ENCODE measurements at regions not wholly inside any gene's neighbourhood (a gene's known extent, or its start where the extent isn't known, plus 50 kb on each side); places are given as distances from the start of the nearest gene placed in this dataset.

DNA sequence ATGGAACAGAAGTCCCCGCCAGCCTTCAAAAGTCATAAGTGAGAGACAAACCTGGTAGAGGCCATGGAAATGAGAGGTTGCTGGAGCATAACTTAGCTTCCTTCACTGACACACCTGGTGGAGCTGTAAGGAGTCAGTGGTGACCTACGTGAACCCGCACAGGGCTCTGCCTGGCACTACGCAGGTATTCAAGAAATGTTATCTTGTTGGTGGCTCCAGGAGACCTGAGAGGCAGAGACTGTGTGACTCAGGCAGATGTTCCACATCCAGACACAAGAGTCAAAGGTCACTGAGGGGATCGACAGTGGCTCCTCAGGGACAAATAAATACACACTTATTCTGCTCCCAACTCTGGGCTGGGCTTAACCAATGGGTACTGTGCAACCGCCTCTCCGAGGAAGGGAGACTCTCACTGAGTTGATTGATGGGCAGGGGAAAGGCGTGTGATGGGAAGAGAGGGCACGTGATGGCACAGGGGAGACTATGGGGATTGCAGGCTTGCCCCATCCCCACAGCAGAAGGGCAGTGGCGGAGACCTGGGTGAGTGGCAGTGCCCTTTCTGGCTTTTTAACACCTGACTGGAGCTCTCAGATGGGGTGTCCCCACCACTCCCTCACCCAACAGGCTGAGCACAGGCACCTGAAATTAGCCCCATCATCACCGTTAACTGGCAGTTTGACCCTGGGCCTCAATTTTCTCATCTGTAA lies 111.7 kb upstream of the SMAD3 start:
- no peaks in the 10 kb centered on the region for H3K36me3 Mint-ChIP-seq
- no peak for DNase-seq
- Histone ChIP-seq H3K27me3 (ENCODE audit: control insufficient read depth, insufficient read depth, low read length) (peaks cover 4% of the 10 kb centered on the region), H3K27ac (ENCODE audit: insufficient read depth, low read length, poor library complexity, severe bottlenecking) (no peak overlapping the region), H3K36me3 (ENCODE audit: control insufficient read depth, insufficient read depth, low read length) (no peaks in the 10 kb centered on the region), H3K4me3 (ENCODE audit: low read depth, low read length) (no peak overlapping the region), H3K9me3 (ENCODE audit: control insufficient read depth in 2 of 2, low read length in 2 of 2) (no peaks in the 10 kb centered on the region), H3K4me1 (ENCODE audit: control insufficient read depth, insufficient read depth, low read length, poor library complexity, severe bottlenecking) (no peaks in the 10 kb centered on the region)
- H3K4me3 Mint-ChIP-seq, result no peak overlapping the region
- ATAC-seq (ENCODE audit: low read depth in 2 of 2), result no peak
- H3K4me1 Mint-ChIP-seq, result peaks cover 0 to 4% (median 1%) of the 10 kb centered on the region in 4 donors
- H3K27ac Mint-ChIP-seq, result peak overlapping the region in 1 of 3 donors; percentile 10
- peaks cover 28% of the 10 kb centered on the region for H3K27me3 Mint-ChIP-seq
- H3K9me3 Mint-ChIP-seq, result no peaks in the 10 kb centered on the region

DNA sequence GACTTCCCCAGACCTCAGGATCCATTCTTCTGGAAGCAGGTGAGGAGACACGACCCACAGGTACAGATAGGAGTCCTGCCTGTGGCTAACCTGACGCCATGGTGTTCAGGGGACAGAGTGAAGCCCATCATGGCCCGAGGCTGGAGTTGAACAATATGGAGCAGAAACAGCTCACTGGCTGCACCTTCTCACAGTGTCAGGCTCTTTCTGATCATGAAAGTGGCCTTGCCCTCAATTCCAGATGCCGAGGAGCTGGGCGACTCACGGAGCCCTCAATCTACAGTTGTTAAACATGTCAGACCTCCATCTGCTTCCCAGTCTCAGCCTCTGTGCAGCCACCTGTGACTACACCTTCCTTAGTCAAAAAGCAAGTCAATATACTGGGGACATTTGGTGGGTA lies 110.8 kb upstream of the SMAD3 start:
- no peak for ATAC-seq (ENCODE audit: low read depth in 2 of 2)
- no peaks in the 10 kb centered on the region for H3K36me3 ChIP-seq (ENCODE audit: control insufficient read depth, insufficient read depth, low read length)
- no peaks in the 10 kb centered on the region for H3K4me1 ChIP-seq (ENCODE audit: control insufficient read depth, insufficient read depth, low read length, poor library complexity, severe bottlenecking)
- H3K4me3 ChIP-seq (ENCODE audit: low read depth, low read length), result no peak overlapping the region
- Mint-ChIP-seq H3K4me1 (peaks cover 0 to 4% (median 0%) of the 10 kb centered on the region in 4 donors), H3K36me3 (no peaks in the 10 kb centered on the region), H3K27me3 (peaks cover 22% of the 10 kb centered on the region), H3K9me3 (no peaks in the 10 kb centered on the region), H3K4me3 (no peak overlapping the region), H3K27ac (no peak overlapping the region)
- no peak overlapping the region for H3K27ac ChIP-seq (ENCODE audit: insufficient read depth, low read length, poor library complexity, severe bottlenecking)
- H3K9me3 ChIP-seq (ENCODE audit: control insufficient read depth in 2 of 2, low read length in 2 of 2), result no peaks in the 10 kb centered on the region
- H3K27me3 ChIP-seq (ENCODE audit: control insufficient read depth, insufficient read depth, low read length), result peaks cover 4% of the 10 kb centered on the region
- DNase-seq, result no peak

DNA sequence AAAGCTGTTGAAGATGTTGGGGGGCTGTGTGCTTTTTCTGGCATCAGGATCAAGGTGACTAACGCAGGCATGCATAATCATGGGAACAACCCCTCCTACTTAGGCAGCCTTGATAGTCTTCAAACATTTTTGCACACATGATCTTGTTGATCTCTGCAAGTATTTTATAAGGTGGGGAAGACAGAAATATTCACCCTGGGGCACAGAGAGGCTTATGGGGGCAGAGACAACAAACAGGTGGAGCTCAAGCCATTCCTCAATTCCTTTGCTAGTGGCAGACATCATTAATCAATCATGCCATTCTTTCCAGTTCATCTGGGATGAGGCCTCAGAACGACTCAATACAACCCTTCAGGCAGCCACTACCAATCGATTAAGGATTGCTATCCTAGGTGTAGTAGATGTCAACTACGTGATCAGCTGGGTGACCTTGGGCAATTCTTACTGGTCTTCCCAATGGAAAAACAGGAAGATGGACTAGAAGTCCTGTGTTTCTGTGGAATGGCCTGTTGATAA lies 110.3 kb upstream of the SMAD3 start:
- no peak overlapping the region for H3K27ac ChIP-seq (ENCODE audit: insufficient read depth, low read length, poor library complexity, severe bottlenecking)
- no peaks in the 10 kb centered on the region for H3K36me3 ChIP-seq (ENCODE audit: control insufficient read depth, insufficient read depth, low read length)
- H3K27me3 ChIP-seq (ENCODE audit: control insufficient read depth, insufficient read depth, low read length), result peaks cover 4% of the 10 kb centered on the region
- no peak overlapping the region for H3K4me3 ChIP-seq (ENCODE audit: low read depth, low read length)
- no peak overlapping the region for H3K27ac Mint-ChIP-seq
- DNase-seq, result no peak
- H3K9me3 Mint-ChIP-seq, result no peaks in the 10 kb centered on the region
- H3K27me3 Mint-ChIP-seq, result peaks cover 21% of the 10 kb centered on the region
- H3K9me3 ChIP-seq (ENCODE audit: control insufficient read depth in 2 of 2, low read length in 2 of 2), result no peaks in the 10 kb centered on the region
- no peak for ATAC-seq (ENCODE audit: low read depth in 2 of 2)
- no peak overlapping the region for H3K4me3 Mint-ChIP-seq
- peaks cover 0 to 3% (median 0%) of the 10 kb centered on the region in 4 donors for H3K4me1 Mint-ChIP-seq
- no peaks in the 10 kb centered on the region for H3K4me1 ChIP-seq (ENCODE audit: control insufficient read depth, insufficient read depth, low read length, poor library complexity, severe bottlenecking)
- H3K36me3 Mint-ChIP-seq, result no peaks in the 10 kb centered on the region

DNA sequence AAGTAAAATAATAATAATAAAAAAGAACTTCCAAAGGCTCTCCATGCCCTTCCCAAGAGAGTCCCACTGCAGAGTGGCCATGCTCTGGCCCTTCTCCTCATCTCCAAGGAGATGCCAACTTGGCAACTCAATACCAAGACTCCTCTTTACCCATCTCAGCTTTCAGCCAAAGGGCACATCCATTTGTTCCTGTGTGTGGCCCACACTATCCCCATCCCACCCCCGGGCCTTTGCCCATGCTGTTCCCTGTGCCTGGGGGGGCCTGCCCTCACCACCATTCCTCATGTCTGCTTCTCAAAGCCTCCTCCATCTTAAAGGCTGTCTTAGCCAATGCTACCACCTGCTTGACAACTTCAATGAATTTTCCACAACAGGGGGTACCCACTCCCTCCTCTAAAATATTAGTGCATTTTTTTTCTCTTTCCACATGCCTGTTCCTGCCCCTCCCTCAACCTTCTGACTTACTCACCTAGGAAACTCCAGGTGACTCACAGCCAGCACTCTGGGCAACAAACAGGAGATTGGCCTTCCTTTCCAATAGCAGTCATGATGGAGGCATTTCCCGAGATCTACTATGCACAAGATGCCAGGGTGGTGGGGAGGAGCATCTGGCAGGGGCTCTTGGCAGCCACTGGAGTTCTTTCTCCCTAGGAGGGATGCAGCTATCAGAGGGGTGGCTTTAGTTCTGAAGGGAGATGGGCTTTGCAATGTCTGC lies 109.4 kb upstream of the SMAD3 start:
- no peaks in the 10 kb centered on the region for H3K36me3 ChIP-seq (ENCODE audit: control insufficient read depth, insufficient read depth, low read length)
- H3K36me3 Mint-ChIP-seq, result no peaks in the 10 kb centered on the region
- no peak overlapping the region for H3K4me3 Mint-ChIP-seq
- ATAC-seq (ENCODE audit: low read depth in 2 of 2) (no peak), DNase-seq (no peak)
- no peak overlapping the region for H3K27ac ChIP-seq (ENCODE audit: insufficient read depth, low read length, poor library complexity, severe bottlenecking)
- H3K27me3 ChIP-seq (ENCODE audit: control insufficient read depth, insufficient read depth, low read length), result peaks cover 4% of the 10 kb centered on the region
- H3K4me1 ChIP-seq (ENCODE audit: control insufficient read depth, insufficient read depth, low read length, poor library complexity, severe bottlenecking), result no peaks in the 10 kb centered on the region
- no peak overlapping the region for H3K27ac Mint-ChIP-seq
- H3K4me3 ChIP-seq (ENCODE audit: low read depth, low read length), result no peak overlapping the region
- H3K4me1 Mint-ChIP-seq, result no peaks in the 10 kb centered on the region
- H3K9me3 ChIP-seq (ENCODE audit: control insufficient read depth in 2 of 2, low read length in 2 of 2), result no peaks in the 10 kb centered on the region
- H3K9me3 Mint-ChIP-seq, result no peaks in the 10 kb centered on the region
- peaks cover 16% of the 10 kb centered on the region for H3K27me3 Mint-ChIP-seq

DNA sequence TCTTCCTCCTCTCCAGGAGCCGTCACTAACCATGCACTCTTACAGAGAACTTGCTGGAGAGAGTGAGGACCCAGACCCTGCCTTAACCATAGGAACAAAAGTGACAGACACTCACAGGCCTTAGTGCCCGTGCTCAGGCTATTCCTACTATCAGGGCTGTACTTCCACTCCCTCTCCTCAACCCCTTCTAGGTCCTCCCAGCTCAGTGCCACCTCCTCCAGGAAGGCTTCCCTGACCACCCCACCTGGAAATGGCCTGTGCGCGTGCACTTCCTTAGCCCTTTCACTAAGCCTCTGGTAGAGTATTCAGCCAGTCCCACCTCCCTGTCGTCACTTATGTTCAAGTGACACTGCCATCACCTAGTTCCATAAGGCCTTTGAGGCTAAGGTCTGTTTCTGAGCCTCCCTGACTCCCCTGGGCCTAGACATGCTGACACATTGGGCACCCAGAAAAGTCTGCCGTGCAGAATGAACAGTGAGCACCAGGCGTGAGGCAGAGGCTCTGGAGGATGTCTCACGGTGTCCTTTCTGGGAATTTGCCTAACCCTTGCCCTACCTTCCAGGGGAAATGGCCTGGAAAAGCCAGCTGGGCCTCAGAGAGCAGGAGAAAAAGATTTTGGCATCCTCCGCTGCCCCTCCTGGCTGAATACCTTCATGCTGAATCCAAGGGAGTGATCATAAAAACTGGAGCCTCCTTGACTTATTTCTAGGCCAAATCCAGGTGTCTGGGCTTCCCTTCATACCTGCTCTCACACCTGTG lies 108.6 kb upstream of the SMAD3 start:
- no peaks in the 10 kb centered on the region for H3K4me1 Mint-ChIP-seq
- H3K4me1 ChIP-seq (ENCODE audit: control insufficient read depth, insufficient read depth, low read length, poor library complexity, severe bottlenecking), result no peaks in the 10 kb centered on the region
- no peak overlapping the region for H3K4me3 ChIP-seq (ENCODE audit: low read depth, low read length)
- no peaks in the 10 kb centered on the region for H3K9me3 Mint-ChIP-seq
- no peak for DNase-seq
- no peak overlapping the region for H3K27ac Mint-ChIP-seq
- no peak for ATAC-seq (ENCODE audit: low read depth in 2 of 2)
- no peaks in the 10 kb centered on the region for H3K27me3 ChIP-seq (ENCODE audit: control insufficient read depth, insufficient read depth, low read length)
- H3K9me3 ChIP-seq (ENCODE audit: control insufficient read depth in 2 of 2, low read length in 2 of 2), result no peaks in the 10 kb centered on the region
- no peaks in the 10 kb centered on the region for H3K36me3 Mint-ChIP-seq
- H3K36me3 ChIP-seq (ENCODE audit: control insufficient read depth, insufficient read depth, low read length), result no peaks in the 10 kb centered on the region
- H3K4me3 Mint-ChIP-seq, result no peak overlapping the region
- H3K27ac ChIP-seq (ENCODE audit: insufficient read depth, low read length, poor library complexity, severe bottlenecking), result no peak overlapping the region
- peaks cover 8% of the 10 kb centered on the region for H3K27me3 Mint-ChIP-seq

DNA sequence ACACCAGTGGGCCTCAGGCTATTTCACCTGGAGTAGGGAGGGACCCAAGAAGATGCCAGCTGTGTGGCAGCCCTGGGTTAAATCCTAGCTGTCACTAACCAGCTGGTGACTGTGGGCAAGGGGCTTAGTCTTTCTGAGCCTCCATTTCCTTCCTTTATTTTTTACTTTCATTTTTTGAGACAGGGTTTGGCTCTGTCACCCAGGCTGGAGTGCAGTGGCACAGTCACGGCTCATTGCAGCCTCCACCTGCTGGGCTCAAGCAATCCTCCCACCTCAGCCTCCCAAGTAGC lies 108.0 kb upstream of the SMAD3 start:
- H3K4me1 Mint-ChIP-seq, result no peaks in the 10 kb centered on the region
- no peak overlapping the region for H3K4me3 ChIP-seq (ENCODE audit: low read depth, low read length)
- no peak overlapping the region for H3K27ac Mint-ChIP-seq
- no peak for ATAC-seq (ENCODE audit: low read depth in 2 of 2)
- no peaks in the 10 kb centered on the region for H3K27me3 ChIP-seq (ENCODE audit: control insufficient read depth, insufficient read depth, low read length)
- no peaks in the 10 kb centered on the region for H3K36me3 Mint-ChIP-seq
- H3K9me3 Mint-ChIP-seq, result no peaks in the 10 kb centered on the region
- DNase-seq, result no peak
- no peaks in the 10 kb centered on the region for H3K36me3 ChIP-seq (ENCODE audit: control insufficient read depth, insufficient read depth, low read length)
- H3K4me1 ChIP-seq (ENCODE audit: control insufficient read depth, insufficient read depth, low read length, poor library complexity, severe bottlenecking), result no peaks in the 10 kb centered on the region
- peaks cover 5% of the 10 kb centered on the region for H3K27me3 Mint-ChIP-seq
- no peak overlapping the region for H3K27ac ChIP-seq (ENCODE audit: insufficient read depth, low read length, poor library complexity, severe bottlenecking)
- H3K9me3 ChIP-seq (ENCODE audit: control insufficient read depth in 2 of 2, low read length in 2 of 2), result no peaks in the 10 kb centered on the region
- no peak overlapping the region for H3K4me3 Mint-ChIP-seq

DNA sequence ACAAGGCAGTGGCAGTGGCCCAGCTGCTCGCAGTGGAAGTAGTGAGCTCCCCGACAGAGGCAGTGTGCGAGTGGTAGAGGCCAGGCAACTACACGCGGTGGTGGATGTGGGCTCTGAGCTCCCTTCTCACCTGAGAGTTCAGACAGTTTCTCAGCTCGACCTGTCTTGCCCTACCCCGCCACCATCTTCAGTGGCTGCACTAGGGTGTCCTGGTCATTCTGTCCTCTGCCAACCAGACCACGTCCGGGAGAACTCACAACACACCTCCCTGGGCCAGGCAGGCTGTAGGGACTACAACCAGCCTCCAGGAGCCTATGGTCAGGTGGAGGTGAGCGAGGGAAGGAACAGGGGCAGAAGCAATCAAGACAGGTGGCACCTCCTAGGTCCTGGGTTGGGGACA lies 106.3 kb upstream of the SMAD3 start:
- Histone ChIP-seq H3K9me3 (ENCODE audit: control insufficient read depth in 2 of 2, low read length in 2 of 2) (no peaks in the 10 kb centered on the region), H3K27me3 (ENCODE audit: control insufficient read depth, insufficient read depth, low read length) (no peaks in the 10 kb centered on the region), H3K36me3 (ENCODE audit: control insufficient read depth, insufficient read depth, low read length) (no peaks in the 10 kb centered on the region), H3K27ac (ENCODE audit: insufficient read depth, low read length, poor library complexity, severe bottlenecking) (no peak overlapping the region), H3K4me3 (ENCODE audit: low read depth, low read length) (no peak overlapping the region), H3K4me1 (ENCODE audit: control insufficient read depth, insufficient read depth, low read length, poor library complexity, severe bottlenecking) (no peaks in the 10 kb centered on the region)
- Mint-ChIP-seq H3K27ac (no peak overlapping the region), H3K4me3 (no peak overlapping the region), H3K27me3 (peaks cover 5% of the 10 kb centered on the region), H3K4me1 (no peaks in the 10 kb centered on the region), H3K9me3 (no peaks in the 10 kb centered on the region), H3K36me3 (no peaks in the 10 kb centered on the region)
- no peak for DNase-seq
- ATAC-seq (ENCODE audit: low read depth in 2 of 2), result no peak

All from CD4-positive, CD25-positive, alpha-beta regulatory T cell (primary cell).